Calu3 (cell line): ENCODE measurements at regions not wholly inside any gene's neighbourhood (a gene's known extent, or its start where the extent isn't known, plus 50 kb on each side); places are given as distances from the start of the nearest gene placed in this dataset.
A peak's percentile ranks its signal among the peaks of the same experiment; 100 is the strongest.

Experiments used
- BruUV-seq: library from RNA; stranded (reverse); fragments of 400-500 nt; replicated peaks from 2 replicates; lab custom pipeline; 2021; lab: Mats Ljungman, UMichigan
- CTCF ChIA-PET: fragments of 300-600 bp; sonication (Branson Sonifier 250); formaldehyde crosslinking; loops from one replicate; lab custom pipeline; 2022; ENCODE audit warnings: antibody characterized with exemption; lab: Charles Lee
- DNase-seq: peaks from one replicate; pipeline ENCODE4 v3.0.0; 2022
- H3K27ac Mint-ChIP-seq: one replicate; pipeline ENCODE4 v1.8.0; 2022; ENCODE audit warnings: mixed read lengths; ENCODE audit not compliant: unreplicated experiment
- H3K27me3 Mint-ChIP-seq: one replicate; pipeline ENCODE4 v1.8.0; 2022; ENCODE audit warnings: mixed read lengths; ENCODE audit not compliant: unreplicated experiment
- H3K36me3 Mint-ChIP-seq: one replicate; pipeline ENCODE4 v1.8.0; 2022; ENCODE audit warnings: mild to moderate bottlenecking, moderate library complexity, mixed read lengths; ENCODE audit not compliant: insufficient read depth, unreplicated experiment
- H3K4me1 Mint-ChIP-seq: one replicate; pipeline ENCODE4 v1.8.0; 2022; ENCODE audit warnings: mild to moderate bottlenecking, low read depth, mixed read lengths; ENCODE audit not compliant: unreplicated experiment
- H3K4me3 Mint-ChIP-seq: one replicate; pipeline ENCODE4 v1.8.0; 2022; ENCODE audit warnings: mild to moderate bottlenecking, low read depth, moderate library complexity, mixed read lengths; ENCODE audit not compliant: unreplicated experiment
- H3K9me3 Mint-ChIP-seq: one replicate; pipeline ENCODE4 v1.8.0; 2022; ENCODE audit warnings: low read depth, mixed read lengths; ENCODE audit not compliant: unreplicated experiment
- CTCF ChIP-seq: fragments of 200-600 bp; IDR thresholded peaks from one replicate; pipeline ENCODE4 v1.8.0; 2022; ENCODE audit warnings: antibody characterized with exemption; ENCODE audit not compliant: unreplicated experiment
- intact Hi-C: fragments of 100-400 bp; cut with micrococcal nuclease; formaldehyde crosslinking; loops from one replicate; pipeline ENCODE4 v1.10.0; 2022; ENCODE audit not compliant: unreplicated experiment

DNA sequence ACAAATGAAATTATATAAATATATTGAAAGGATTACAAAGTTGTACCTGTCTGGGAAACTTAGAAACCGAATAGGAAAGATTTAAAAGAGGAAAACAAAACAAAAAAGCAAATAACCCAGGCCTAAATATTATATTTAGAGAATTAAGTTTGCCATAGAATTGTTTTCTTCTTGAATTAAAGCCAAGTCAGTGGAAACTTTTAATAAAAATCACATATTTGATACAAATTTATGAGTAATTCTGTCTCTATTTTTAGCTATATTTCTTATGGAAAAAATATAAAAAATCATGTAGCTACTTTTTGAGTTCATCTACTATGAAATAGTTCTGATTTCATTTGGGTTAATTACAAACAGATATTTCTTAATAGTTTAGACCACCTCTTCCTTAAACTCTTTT lies 470.2 kb upstream of the HSF2 start:
- no peaks in the 10 kb centered on the region for H3K36me3 Mint-ChIP-seq
- BruUV-seq, result no TSS peak
- no peak for TF ChIP-seq CTCF
- intact Hi-C loops, result no loop called here
- H3K4me1 Mint-ChIP-seq, result no peaks in the 10 kb centered on the region
- no peaks in the 10 kb centered on the region for H3K27me3 Mint-ChIP-seq
- H3K9me3 Mint-ChIP-seq, result no peaks in the 10 kb centered on the region
- no peak overlapping the region for H3K4me3 Mint-ChIP-seq
- no peak for DNase-seq
- H3K27ac Mint-ChIP-seq, result no peak overlapping the region
- CTCF ChIA-PET, result no interaction called here

- Mint-ChIP-seq H3K27ac (no peak overlapping the region), H3K4me3 (no peak overlapping the region), H3K27me3 (no peaks in the 10 kb centered on the region), H3K9me3 (no peaks in the 10 kb centered on the region), H3K36me3 (no peaks in the 10 kb centered on the region), H3K4me1 (no peaks in the 10 kb centered on the region)
- no TSS peak for BruUV-seq
- CTCF ChIA-PET, result no interaction called here
- intact Hi-C loops, result no loop called here
- DNase-seq, result peak; percentile 16
- TF ChIP-seq CTCF, result no peak
Observed at GRCh38 chr6:121932076-121932991, 467.1 kb upstream of the HSF2 start.

GRCh38 chr6:121934451-121934850 lies 465.0 kb upstream of the HSF2 start:
- no peaks in the 10 kb centered on the region for H3K27me3 Mint-ChIP-seq
- H3K27ac Mint-ChIP-seq, result no peak overlapping the region
- H3K9me3 Mint-ChIP-seq, result no peaks in the 10 kb centered on the region
- no peak for DNase-seq
- no peak overlapping the region for H3K4me3 Mint-ChIP-seq
- no peaks in the 10 kb centered on the region for H3K36me3 Mint-ChIP-seq
- H3K4me1 Mint-ChIP-seq, result no peaks in the 10 kb centered on the region
- intact Hi-C loops, result no loop called here
- no peak for TF ChIP-seq CTCF
- no TSS peak for BruUV-seq
- CTCF ChIA-PET, result no interaction called here

DNA sequence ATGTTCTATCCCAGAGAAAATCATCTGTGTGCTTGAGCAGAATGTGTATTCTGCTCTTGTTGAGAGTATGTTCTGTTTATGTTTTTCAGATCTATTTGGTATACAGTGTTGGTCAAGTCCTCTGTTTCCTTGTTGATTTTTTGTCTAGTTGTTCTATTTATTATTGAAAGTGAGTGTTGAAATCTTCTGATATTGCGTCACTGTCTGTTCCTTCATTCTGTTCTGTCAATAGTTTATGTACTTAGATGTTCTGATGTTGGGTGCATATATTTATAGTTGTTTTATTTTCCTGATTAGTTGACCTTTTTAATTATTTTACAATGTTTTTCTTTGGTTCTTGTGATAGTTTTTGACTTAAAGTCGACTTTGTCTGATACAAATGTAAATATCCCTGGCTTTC lies 458.7 kb upstream of the HSF2 start:
- H3K27ac Mint-ChIP-seq, result no peak overlapping the region
- intact Hi-C loops, result no loop called here
- no peak overlapping the region for H3K4me3 Mint-ChIP-seq
- H3K4me1 Mint-ChIP-seq, result no peaks in the 10 kb centered on the region
- H3K9me3 Mint-ChIP-seq, result no peaks in the 10 kb centered on the region
- CTCF ChIA-PET, result no interaction called here
- no TSS peak for BruUV-seq
- H3K36me3 Mint-ChIP-seq, result no peaks in the 10 kb centered on the region
- DNase-seq, result no peak
- no peaks in the 10 kb centered on the region for H3K27me3 Mint-ChIP-seq
- no peak for TF ChIP-seq CTCF
